ENCODE measurements at regions not wholly inside any gene's neighbourhood (a gene's known extent, or its start where the extent isn't known, plus 50 kb on each side); places are given as distances from the start of the nearest gene placed in this dataset.
"Not testable (repeated sequence)": the region's sequence is repeated elsewhere in the genome, so short reads cannot be mapped to it uniquely, and the experiment has no call there.

- in situ Hi-C loops (cut with HindIII; ENCODE audit: low sequenced_read_pairs), result no loop called here
These were observed 1406.1 kb downstream of the LRFN5 start for GRCh38 chr14:43012817-43013216.

- in situ Hi-C loops (cut with HindIII; ENCODE audit: low sequenced_read_pairs), result no loop called here
These were observed 1399.1 kb downstream of the LRFN5 start for GRCh38 chr14:43005807-43006206.

DNA sequence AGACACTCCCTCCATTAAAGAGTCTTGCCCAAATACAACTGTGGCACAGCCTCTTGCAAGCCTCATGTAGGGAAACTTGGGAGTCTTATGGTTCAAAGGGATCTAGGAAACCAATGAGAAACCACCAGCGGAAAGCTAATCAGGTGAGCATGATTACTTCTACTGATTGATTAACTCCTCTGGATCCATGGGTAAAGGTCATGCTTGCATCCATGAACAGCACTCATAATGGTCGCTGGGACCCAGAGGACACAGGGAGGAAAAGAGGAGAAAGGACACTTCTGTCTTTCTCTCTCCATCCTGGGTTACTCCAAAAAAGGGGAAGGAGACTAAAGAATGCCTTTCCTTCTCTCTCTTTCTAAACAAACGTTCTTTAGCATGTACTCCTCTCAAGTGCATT is 1397.2 kb downstream of the LRFN5 start:
- in situ Hi-C loops (cut with HindIII; ENCODE audit: low sequenced_read_pairs), result no loop called here

GRCh38 chr14:43001731-43002130 is 1395.1 kb downstream of the LRFN5 start:
- in situ Hi-C loops (cut with HindIII; ENCODE audit: low sequenced_read_pairs), result no loop called here

DNA sequence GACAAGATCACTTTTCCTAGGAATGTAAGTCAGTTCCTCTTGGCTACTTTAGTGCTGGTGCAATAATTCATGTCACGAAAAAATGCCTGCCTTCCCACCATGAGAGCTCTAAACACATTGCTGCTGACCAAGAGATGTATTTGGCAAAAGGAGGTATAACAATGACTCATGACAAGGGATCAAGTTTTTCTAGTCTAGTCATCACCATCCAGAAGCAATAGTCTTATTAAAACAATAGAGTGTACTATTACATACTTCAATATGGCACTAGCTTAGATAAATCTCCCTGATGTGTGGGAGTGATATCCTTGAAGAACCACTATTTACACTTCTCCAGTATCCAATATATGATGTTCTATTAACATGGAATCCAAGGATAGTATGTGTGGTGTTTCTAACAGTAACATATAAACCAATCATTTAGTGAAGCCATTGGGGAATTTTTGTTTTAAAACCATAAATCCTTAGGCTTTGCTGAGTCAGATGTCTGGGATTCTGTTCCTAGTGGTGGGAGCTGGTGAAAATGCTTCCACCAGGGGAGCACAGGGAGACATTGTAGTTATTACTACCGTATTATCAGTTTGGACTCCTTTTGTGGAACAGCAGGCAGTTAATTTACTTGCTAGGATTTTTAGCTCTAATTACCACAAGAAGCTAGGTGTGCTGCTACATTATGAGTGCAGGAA is 1387.5 kb downstream of the LRFN5 start:
- in situ Hi-C loops (cut with HindIII; ENCODE audit: low sequenced_read_pairs), result no loop called here

DNA sequence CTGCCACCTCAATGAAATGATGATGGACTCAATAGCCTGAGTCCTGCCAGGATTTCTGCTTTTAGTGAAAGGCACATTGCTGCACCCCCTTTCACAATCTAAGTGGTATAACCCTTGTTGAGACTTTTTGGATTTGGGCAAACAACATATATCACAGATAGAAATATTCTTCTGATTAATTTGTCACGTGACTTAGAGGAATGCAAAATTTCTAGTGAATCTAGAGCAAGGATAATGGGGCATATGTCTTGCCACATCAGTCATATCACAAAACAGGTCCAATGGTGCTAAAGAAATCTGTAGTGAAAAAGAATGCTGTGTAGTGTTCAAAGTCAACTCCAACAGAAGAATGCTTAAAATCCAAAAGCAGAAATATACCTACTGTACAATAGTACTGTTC is 1386.3 kb downstream of the LRFN5 start:
- in situ Hi-C loops (cut with HindIII; ENCODE audit: low sequenced_read_pairs), result no loop called here

GRCh38 chr14:42980419-42980818 is 1373.7 kb downstream of the LRFN5 start:
- in situ Hi-C loops (cut with HindIII; ENCODE audit: low sequenced_read_pairs), result no loop called here

DNA sequence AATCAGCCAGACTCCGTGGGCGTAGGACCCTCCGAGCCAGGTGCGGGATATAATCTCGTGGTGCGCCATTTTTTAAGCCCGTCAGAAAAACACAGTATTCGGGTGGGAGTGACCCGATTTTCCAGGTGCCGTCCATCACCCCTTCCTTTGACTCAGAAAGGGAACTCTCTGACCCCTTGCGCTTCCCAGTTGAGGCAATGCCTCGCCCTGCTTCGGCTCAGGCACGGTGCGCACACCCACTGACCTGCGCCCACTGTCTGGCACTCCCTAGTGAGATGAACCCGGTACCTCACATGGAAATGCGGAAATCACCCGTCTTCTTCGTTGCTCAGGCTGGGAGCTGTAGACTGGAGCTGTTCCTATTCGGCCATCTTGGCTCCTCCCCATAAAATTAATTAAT is 1366.5 kb downstream of the LRFN5 start:
- in situ Hi-C loops (cut with HindIII; ENCODE audit: low sequenced_read_pairs), result not testable (repeated sequence)

DNA sequence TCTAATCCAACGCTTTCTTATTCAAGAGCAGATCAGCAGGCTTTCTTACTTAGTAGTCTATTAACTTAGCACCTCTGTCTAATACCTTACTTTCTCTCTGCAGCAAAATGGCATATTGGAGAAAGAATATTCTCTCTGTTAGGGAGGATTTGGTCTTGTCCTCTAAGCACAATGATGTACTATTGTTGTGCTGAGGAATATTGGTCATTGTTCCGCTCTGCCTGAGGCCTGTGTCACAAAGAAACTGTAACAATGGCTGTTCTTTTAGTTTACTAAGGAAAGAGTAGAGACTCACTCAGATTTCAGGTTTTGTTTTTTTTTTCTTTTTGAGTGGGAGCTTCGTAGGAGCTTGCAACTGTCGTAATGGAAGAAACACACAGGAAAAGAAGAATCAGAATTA is 1358.8 kb downstream of the LRFN5 start:
- in situ Hi-C loops (cut with HindIII; ENCODE audit: low sequenced_read_pairs), result no loop called here

GRCh38 chr14:42961509-42961908 is 1354.8 kb downstream of the LRFN5 start:
- in situ Hi-C loops (cut with HindIII; ENCODE audit: low sequenced_read_pairs), result no loop called here

- in situ Hi-C loops (cut with HindIII; ENCODE audit: low sequenced_read_pairs), result no loop called here
These were observed 1343.7 kb downstream of the LRFN5 start for GRCh38 chr14:42950363-42950762.

- in situ Hi-C loops (cut with HindIII; ENCODE audit: low sequenced_read_pairs), result no loop called here
These were observed 1341.3 kb downstream of the LRFN5 start for GRCh38 chr14:42947991-42948390.

DNA sequence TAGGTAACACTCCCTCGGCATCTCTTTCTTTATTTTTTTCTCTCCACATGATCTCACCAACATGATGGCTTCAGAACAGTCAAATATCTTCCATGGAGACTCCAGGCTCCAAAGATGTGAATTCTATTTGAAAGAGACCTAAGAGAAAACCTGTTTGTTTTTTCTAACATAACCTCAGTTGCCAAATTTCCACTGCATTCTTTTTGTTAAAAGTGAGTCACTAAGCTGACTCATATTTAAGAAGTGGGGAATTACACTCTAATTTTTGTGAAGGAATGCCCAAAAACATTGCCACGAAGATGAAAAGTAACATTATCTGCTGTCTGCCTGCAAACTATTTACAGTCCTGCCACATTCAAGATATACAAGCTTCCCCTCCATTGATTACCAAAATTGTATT is 1337.6 kb downstream of the LRFN5 start:
- in situ Hi-C loops (cut with HindIII; ENCODE audit: low sequenced_read_pairs), result no loop called here

DNA sequence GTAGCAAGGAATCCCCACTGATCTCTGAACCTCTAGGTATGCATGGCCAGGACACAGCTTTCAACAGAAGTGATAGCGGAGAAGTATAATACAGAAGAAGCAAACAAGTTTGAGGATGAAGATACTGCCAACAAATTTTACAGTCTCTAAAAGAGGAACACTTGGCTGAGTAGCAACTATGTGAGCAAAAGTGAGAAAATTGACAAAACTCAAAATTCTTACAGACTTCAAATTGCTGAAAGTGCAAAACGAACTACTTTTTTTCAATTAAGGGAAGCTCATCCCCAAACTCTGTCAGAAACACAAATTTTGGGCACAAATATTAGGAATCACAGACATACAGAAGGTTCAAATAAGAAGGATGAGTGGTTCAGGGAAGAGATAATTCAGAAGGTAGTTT is 1324.6 kb downstream of the LRFN5 start:
- in situ Hi-C loops (cut with HindIII; ENCODE audit: low sequenced_read_pairs), result no loop called here

GRCh38 chr14:42929806-42930480 is 1323.3 kb downstream of the LRFN5 start:
- in situ Hi-C loops (cut with HindIII; ENCODE audit: low sequenced_read_pairs), result no loop called here

GRCh38 chr14:42927313-42927712 is 1320.6 kb downstream of the LRFN5 start:
- in situ Hi-C loops (cut with HindIII; ENCODE audit: low sequenced_read_pairs), result no loop called here

- in situ Hi-C loops (cut with HindIII; ENCODE audit: low sequenced_read_pairs), result no loop called here
These were observed 1315.2 kb downstream of the LRFN5 start for GRCh38 chr14:42921901-42922300.

DNA sequence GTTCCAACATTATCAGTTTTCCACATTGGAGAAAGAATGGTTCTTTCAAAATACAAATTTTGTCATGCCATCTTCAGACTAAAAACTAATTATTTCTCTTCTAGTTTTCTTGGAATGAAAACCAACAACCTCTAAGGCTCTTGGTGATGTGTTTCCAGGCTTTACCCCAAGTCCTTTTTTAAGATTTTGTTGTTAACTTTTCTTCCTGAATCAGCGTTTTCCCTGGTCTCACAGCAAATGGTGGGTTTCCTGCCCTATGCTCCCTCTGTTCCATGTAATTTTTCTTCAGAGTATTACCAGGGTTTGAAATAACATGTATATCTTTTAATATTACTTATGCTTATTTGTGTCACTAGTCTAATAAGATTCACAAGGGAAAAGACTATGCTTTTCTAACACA is 1311.9 kb downstream of the LRFN5 start:
- in situ Hi-C loops (cut with HindIII; ENCODE audit: low sequenced_read_pairs), result no loop called here

GRCh38 chr14:42911642-42912041 is 1305.0 kb downstream of the LRFN5 start:
- in situ Hi-C loops (cut with HindIII; ENCODE audit: low sequenced_read_pairs), result no loop called here

DNA sequence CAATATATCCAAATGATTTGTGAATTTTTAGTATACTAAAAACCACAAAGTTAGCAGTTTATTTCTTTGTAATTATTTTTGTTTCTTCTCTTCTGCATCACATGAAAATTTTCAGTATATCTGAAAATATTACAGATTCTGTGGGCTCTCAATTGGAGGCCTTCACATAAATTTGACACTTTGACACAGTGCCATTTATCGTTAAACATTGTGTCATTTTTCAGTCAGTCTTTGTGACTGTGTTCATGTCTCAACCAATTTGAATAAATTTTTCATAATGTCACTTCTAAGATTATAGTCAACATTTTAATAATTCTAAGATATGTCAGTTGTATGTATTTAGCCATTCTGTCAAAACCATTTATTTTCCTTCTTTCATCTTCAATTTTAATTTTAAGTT is 1303.0 kb downstream of the LRFN5 start:
- in situ Hi-C loops (cut with HindIII; ENCODE audit: low sequenced_read_pairs), result no loop called here

- in situ Hi-C loops (cut with HindIII; ENCODE audit: low sequenced_read_pairs), result no loop called here
These were observed 1286.5 kb downstream of the LRFN5 start for GRCh38 chr14:42893183-42893582.

- in situ Hi-C loops (cut with HindIII; ENCODE audit: low sequenced_read_pairs), result no loop called here
These were observed 1277.4 kb downstream of the LRFN5 start for GRCh38 chr14:42884100-42884499.

DNA sequence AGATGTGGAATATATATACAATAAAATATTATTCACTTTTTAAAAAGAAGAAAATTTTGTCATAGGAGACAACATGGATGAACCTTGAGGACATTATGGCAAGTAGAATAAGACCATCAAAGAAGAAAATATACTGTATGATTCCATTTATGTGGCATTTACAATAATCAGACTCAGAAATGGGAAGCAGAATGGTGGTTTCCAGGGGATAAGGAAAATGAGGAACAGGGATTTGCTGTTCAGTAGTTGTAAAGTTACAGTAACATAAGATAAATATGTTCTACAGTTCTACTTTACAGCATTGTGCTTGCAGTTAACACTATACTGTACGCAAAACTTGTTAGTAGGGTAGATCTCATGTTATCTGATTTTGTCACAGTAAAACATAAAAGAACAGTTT is 1271.0 kb downstream of the LRFN5 start:
- in situ Hi-C loops (cut with HindIII; ENCODE audit: low sequenced_read_pairs), result no loop called here

Measured in endothelial cell of hepatic sinusoid (primary cell).